ENCODE measurements at regions not wholly inside any gene's neighbourhood (a gene's known extent, or its start where the extent isn't known, plus 50 kb on each side); places are given as distances from the start of the nearest gene placed in this dataset.

DNA sequence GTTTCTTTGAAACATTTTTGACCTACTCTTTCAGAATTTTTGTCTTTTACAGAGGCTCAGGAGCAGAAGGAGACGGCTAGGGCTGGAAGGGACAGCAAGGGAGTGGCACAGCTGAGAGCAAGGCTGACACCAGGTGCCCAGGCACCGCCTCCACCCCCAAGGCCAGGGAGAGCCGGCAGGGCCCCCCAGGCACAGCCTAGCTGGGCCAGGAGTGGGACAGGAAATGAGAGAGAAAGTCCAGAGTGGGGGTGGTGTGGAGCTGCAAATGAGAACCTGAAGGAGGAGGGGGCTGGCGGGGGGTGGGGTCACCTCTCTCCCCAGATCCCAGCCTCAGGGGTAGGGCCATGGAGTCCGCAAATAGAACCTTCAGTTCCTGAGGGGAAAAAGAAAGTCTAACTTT lies 236.7 kb downstream of the CDC5L start:
- H3K9me3 ChIP-seq, result no peaks in the 10 kb centered on the region
- DNase-seq, result no peak
- H3K36me3 ChIP-seq, result no peaks in the 10 kb centered on the region
- no peak overlapping the region for H3K27ac ChIP-seq
- TF ChIP-seq CTCF (IDR thresholded peaks at IDR 0.05), result no peak
- TF ChIP-seq POLR2A (IDR thresholded peaks at IDR 0.05), result no peak
- WGBS, 2 donors, result 54 to 84% methylated on average over 2 to 4 of the region's 5 CpGs
- no peaks in the 10 kb centered on the region for H3K4me1 ChIP-seq
- peaks cover 0 to 9% (median 0%) of the 10 kb centered on the region in 4 donors for H3K27me3 ChIP-seq
- no peak overlapping the region for H3K4me3 ChIP-seq
- intact Hi-C loops (cut with DNase I), result no loop called here

GRCh38 chr6:44624936-44625573 lies 237.5 kb downstream of the CDC5L start:
- no peak for TF ChIP-seq POLR2A (IDR thresholded peaks at IDR 0.05)
- TF ChIP-seq CTCF (IDR thresholded peaks at IDR 0.05), result no peak
- 72 to 79% methylated on average over 5 to 8 of the region's 8 CpGs for WGBS, 2 donors
- intact Hi-C loops (cut with DNase I), result no loop called here

GRCh38 chr6:44625996-44626395 lies 238.5 kb downstream of the CDC5L start:
- no peaks in the 10 kb centered on the region for H3K4me1 ChIP-seq
- intact Hi-C loops (cut with DNase I), result no loop called here
- H3K27ac ChIP-seq, result no peak overlapping the region
- H3K36me3 ChIP-seq, result no peaks in the 10 kb centered on the region
- 90 to 100% methylated on average over 2 of the region's 2 CpGs for WGBS, 2 donors
- H3K4me3 ChIP-seq, result no peak overlapping the region
- DNase-seq, result no peak
- TF ChIP-seq POLR2A (IDR thresholded peaks at IDR 0.05), result no peak
- no peak for TF ChIP-seq CTCF (IDR thresholded peaks at IDR 0.05)
- H3K9me3 ChIP-seq, result no peaks in the 10 kb centered on the region
- H3K27me3 ChIP-seq, result peaks cover 0 to 25% (median 0%) of the 10 kb centered on the region in 4 donors

More at GRCh38 chr6:44624936-44625573, 237.5 kb downstream of the CDC5L start:
- Histone ChIP-seq H3K27me3 (peaks cover 0 to 17% (median 0%) of the 10 kb centered on the region in 4 donors), H3K9me3 (no peaks in the 10 kb centered on the region), H3K36me3 (no peaks in the 10 kb centered on the region), H3K27ac (no peak overlapping the region), H3K4me3 (no peak overlapping the region), H3K4me1 (no peaks in the 10 kb centered on the region)
- no peak for DNase-seq

DNA sequence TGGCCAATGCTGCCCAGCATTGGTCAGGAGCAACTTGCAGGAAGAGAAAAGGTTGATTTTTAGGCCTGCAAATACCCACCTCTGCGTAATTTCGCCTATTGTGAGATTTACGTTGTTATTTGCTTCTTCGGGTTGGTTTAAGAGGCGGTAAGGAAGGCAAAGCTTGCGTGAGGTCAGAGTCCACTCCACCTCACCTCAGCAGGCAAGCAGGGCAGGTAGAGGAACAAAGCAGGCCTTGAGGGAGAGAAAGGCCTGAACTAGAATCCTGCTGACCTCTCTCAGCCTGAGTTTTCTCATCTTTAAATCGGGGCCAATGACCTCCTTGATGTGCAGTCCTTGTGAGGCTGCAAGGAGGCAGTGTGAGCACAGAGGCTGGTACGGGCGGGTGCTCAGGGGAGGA lies 239.1 kb downstream of the CDC5L start:
- TF ChIP-seq CTCF (IDR thresholded peaks at IDR 0.05) (no peak), POLR2A (IDR thresholded peaks at IDR 0.05) (no peak)
- intact Hi-C loops (cut with DNase I), result no loop called here
- no peaks in the 10 kb centered on the region for H3K9me3 ChIP-seq
- peaks cover 0 to 31% (median 0%) of the 10 kb centered on the region in 4 donors for H3K27me3 ChIP-seq
- H3K4me3 ChIP-seq, result no peak overlapping the region
- no peaks in the 10 kb centered on the region for H3K4me1 ChIP-seq
- WGBS, 2 donors, result 96% methylated on average over 6 to 8 of the region's 9 CpGs
- no peaks in the 10 kb centered on the region for H3K36me3 ChIP-seq
- no peak for DNase-seq
- no peak overlapping the region for H3K27ac ChIP-seq

GRCh38 chr6:44627091-44627882 lies 239.8 kb downstream of the CDC5L start:
- Histone ChIP-seq H3K4me1 (no peaks in the 10 kb centered on the region), H3K36me3 (no peaks in the 10 kb centered on the region), H3K9me3 (no peaks in the 10 kb centered on the region), H3K27me3 (peaks cover 0 to 31% (median 0%) of the 10 kb centered on the region in 4 donors), H3K27ac (no peak overlapping the region), H3K4me3 (no peak overlapping the region)
- 69 to 93% methylated on average over 2 to 16 of the region's 23 CpGs for WGBS, 2 donors
- no peak for DNase-seq
- TF ChIP-seq POLR2A (IDR thresholded peaks at IDR 0.05) (no peak), CTCF (IDR thresholded peaks at IDR 0.05) (no peak)
- intact Hi-C loops (cut with DNase I), result no loop called here
